ENCODE measurements at regions not wholly inside any gene's neighbourhood (a gene's known extent, or its start where the extent isn't known, plus 50 kb on each side); places are given as distances from the start of the nearest gene placed in this dataset.

GRCh38 chr4:26028133-26028792 is 114.2 kb downstream of the SMIM20 start:
- H3K4me3 ChIP-seq (replicated peaks; ENCODE audit: insufficient read depth, low read length) = no peak overlapping the region
- no peak for TF ChIP-seq REST (IDR thresholded peaks at IDR 0.05; ENCODE audit: insufficient replicate concordance, low read depth)
- no peak for TF ChIP-seq SPI1 (IDR thresholded peaks at IDR 0.05; ENCODE audit: borderline replicate concordance, low read depth)
- TF ChIP-seq CTCF (IDR thresholded peaks at IDR 0.05; ENCODE audit: insufficient read depth, low read length) = no peak
- no peak for TF ChIP-seq POLR2AphosphoS5 (IDR thresholded peaks at IDR 0.05; ENCODE audit: low read depth)
- no peak for TF ChIP-seq GABPA (IDR thresholded peaks at IDR 0.05; ENCODE audit: low read depth)
- no peak for DNase-seq (ENCODE audit: low read depth in 1 of 2, low spot score in 1 of 2)

GRCh38 chr4:26028793-26029567 is 115.0 kb downstream of the SMIM20 start:
- Histone ChIP-seq H3K27ac (replicated peaks) (no peak overlapping the region), H3K4me3 (replicated peaks; ENCODE audit: insufficient read depth, low read length) (no peak overlapping the region), H3K27me3 (ENCODE audit: insufficient read depth, poor library complexity, severe bottlenecking) (no peaks in the 10 kb centered on the region)
- peak; percentile 28 for TF ChIP-seq CTCF (IDR thresholded peaks at IDR 0.05; ENCODE audit: insufficient read depth, low read length)
- TF ChIP-seq REST (IDR thresholded peaks at IDR 0.05; ENCODE audit: insufficient replicate concordance, low read depth) = no peak
- peak in 1 of 2 experiments; percentile 56 for DNase-seq (ENCODE audit: low read depth in 1 of 2, low spot score in 1 of 2)

More at GRCh38 chr4:26028133-26028792, 114.2 kb downstream of the SMIM20 start:
- Histone ChIP-seq H3K27me3 (ENCODE audit: insufficient read depth, poor library complexity, severe bottlenecking) (no peaks in the 10 kb centered on the region), H3K27ac (replicated peaks) (no peak overlapping the region)

GRCh38 chr4:26029568-26030131 is 115.6 kb downstream of the SMIM20 start:
- TF ChIP-seq CTCF (IDR thresholded peaks at IDR 0.05; ENCODE audit: insufficient read depth, low read length) (no peak), GABPA (IDR thresholded peaks at IDR 0.05; ENCODE audit: low read depth) (no peak), POLR2AphosphoS5 (IDR thresholded peaks at IDR 0.05; ENCODE audit: low read depth) (no peak)
- Histone ChIP-seq H3K4me3 (replicated peaks; ENCODE audit: insufficient read depth, low read length) (no peak overlapping the region), H3K27me3 (ENCODE audit: insufficient read depth, poor library complexity, severe bottlenecking) (no peaks in the 10 kb centered on the region), H3K27ac (replicated peaks) (no peak overlapping the region)
- DNase-seq (ENCODE audit: low read depth in 1 of 2, low spot score in 1 of 2) = no peak

Data from HL-60 (cell line).